ENCODE measurements at regions not wholly inside any gene's neighbourhood (a gene's known extent, or its start where the extent isn't known, plus 50 kb on each side); places are given as distances from the start of the nearest gene placed in this dataset.

- DNase-seq (ENCODE audit: low read depth in 1 of 2, low spot score in 1 of 2) = no peak
- in situ Hi-C loops (cut with HindIII; ENCODE audit: low pct_unique_long_range_greater_than_20kb, low sequenced_read_pairs) = no loop called here
- no peak for TF ChIP-seq JUND (IDR thresholded peaks at IDR 0.05; ENCODE audit: low read depth)
Measured at GRCh38 chr2:181836583-181836982, 54.9 kb upstream of the ITPRID2 start.

GRCh38 chr2:181837563-181837962, 54.0 kb upstream of the ITPRID2 start:
- no peak for DNase-seq (ENCODE audit: low read depth in 1 of 2, low spot score in 1 of 2)
- in situ Hi-C loops (cut with HindIII; ENCODE audit: low pct_unique_long_range_greater_than_20kb, low sequenced_read_pairs) = no loop called here
- no peak for TF ChIP-seq JUND (IDR thresholded peaks at IDR 0.05; ENCODE audit: low read depth)

GRCh38 chr2:181839811-181840210, 51.7 kb upstream of the ITPRID2 start:
- no peak for TF ChIP-seq JUND (IDR thresholded peaks at IDR 0.05; ENCODE audit: low read depth)
- in situ Hi-C loops (cut with HindIII; ENCODE audit: low pct_unique_long_range_greater_than_20kb, low sequenced_read_pairs) = no loop called here
- no peak for DNase-seq (ENCODE audit: low read depth in 1 of 2, low spot score in 1 of 2)

GRCh38 chr2:181841079-181841478, 50.5 kb upstream of the ITPRID2 start:
- in situ Hi-C loops (cut with HindIII; ENCODE audit: low pct_unique_long_range_greater_than_20kb, low sequenced_read_pairs) = no loop called here

More at GRCh38 chr2:181841079-181841478, 50.5 kb upstream of the ITPRID2 start:
- TF ChIP-seq JUND (IDR thresholded peaks at IDR 0.05; ENCODE audit: low read depth) = no peak
- DNase-seq (ENCODE audit: low read depth in 1 of 2, low spot score in 1 of 2) = no peak

Measured in T47D (cell line).